GM19328 (cell line): ENCODE measurements at regions not wholly inside any gene's neighbourhood (a gene's known extent, or its start where the extent isn't known, plus 50 kb on each side); places are given as distances from the start of the nearest gene placed in this dataset.
A peak's percentile ranks its signal among the peaks of the same experiment; 100 is the strongest.

ENCODE experiments used
- ATAC-seq: cut with Tn5 transposase; IDR thresholded peaks from one replicate; pipeline ENCODE4 v1.9.1; 2021; ENCODE audit warnings: mild to moderate bottlenecking, moderate library complexity; ENCODE audit not compliant: unreplicated experiment

GRCh38 chr5:81914696-81915095, 57.1 kb upstream of the ATG10 start:
- ATAC-seq: no peak

GRCh38 chr5:81912933-81913332, 58.9 kb upstream of the ATG10 start:
- ATAC-seq: no peak

DNA sequence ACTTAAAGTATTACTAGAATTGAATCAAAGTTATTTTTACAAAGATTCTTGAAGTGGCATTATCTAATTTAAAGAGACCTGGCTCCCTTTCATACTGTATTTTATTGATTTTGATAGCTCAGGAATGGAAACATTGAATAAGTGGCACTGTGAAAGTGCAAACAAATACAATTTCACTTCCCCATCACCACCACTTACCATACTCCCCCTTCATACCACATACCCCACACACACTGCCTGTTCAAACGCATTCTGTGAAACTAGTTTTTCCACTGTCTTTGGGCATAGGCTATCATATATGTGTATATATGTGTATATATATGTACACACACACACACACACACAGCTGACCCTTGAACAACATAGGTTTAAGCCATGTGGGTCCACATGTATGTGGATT, 62.1 kb upstream of the ATG10 start:
- ATAC-seq: peak; percentile 85

DNA sequence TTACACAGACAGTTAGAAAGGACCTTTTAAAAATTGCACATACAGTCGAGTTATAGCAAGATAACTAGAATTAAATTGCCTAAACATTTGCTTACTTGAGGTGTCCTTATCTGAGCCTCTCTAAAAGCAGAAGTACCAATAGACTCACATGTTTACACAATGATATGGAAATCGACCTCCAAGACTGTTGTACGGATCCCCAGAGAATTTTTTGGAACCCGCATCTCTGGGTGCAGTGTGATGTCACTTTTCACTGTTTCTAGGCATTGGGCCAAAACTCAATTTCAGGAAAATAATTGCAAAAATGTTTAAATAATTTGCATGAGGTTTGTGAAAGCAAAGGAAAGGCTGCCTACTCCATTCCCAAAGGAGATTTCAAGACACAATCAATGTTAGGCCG, 63.1 kb upstream of the ATG10 start:
- no peak for ATAC-seq

GRCh38 chr5:81908044-81908443, 63.8 kb upstream of the ATG10 start:
- no peak for ATAC-seq

DNA sequence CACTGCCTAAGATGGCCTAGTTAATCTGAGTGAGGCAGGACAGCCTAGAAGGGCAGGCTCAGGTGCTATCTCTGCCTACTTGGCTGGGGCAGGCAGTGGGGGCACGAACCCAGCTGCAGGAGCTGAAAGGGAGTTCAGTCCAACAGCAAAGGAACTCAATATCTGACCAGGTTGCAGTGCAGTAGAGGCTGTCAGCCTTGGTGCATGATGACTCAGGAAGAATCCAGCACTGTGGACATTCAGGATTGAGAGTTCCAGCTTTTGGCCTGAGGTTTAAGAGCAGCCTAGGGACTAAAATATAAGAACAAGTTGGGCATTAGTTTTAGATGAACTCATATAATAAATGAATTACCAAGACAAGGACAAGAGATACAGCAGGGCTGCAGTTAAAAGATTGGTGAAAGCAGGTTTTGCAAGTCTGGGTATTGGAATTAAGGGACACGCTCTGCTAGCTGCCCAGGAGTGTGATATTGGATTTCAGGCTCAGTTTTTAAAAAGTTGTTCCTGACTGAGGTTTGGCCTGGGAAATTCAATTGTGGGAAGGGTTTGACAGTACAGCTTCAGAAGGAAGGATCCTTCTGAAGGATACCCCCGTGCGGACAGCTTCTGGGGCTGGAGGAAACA, 64.7 kb upstream of the ATG10 start:
- ATAC-seq: no peak

DNA sequence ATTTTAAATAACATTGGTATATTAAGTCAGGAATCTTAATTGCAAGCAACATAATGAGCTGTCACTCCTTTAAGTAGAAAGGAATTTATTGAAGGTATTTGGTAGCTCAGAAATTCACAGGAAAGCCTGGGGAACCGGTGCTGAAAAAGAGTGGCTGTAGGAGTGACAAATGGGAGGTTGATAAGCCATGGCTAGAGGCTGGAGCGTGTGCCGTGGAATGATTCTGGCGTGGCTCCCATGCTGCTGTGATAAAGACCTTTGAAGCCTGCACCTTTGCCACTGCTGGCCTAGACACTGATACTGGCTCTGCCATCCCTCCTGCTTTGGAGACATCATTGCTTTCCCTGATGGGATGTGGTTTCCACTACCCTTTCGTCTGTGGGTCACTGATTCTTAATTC, 65.7 kb upstream of the ATG10 start:
- no peak for ATAC-seq

GRCh38 chr5:81904861-81905260, 67.0 kb upstream of the ATG10 start:
- ATAC-seq: no peak

DNA sequence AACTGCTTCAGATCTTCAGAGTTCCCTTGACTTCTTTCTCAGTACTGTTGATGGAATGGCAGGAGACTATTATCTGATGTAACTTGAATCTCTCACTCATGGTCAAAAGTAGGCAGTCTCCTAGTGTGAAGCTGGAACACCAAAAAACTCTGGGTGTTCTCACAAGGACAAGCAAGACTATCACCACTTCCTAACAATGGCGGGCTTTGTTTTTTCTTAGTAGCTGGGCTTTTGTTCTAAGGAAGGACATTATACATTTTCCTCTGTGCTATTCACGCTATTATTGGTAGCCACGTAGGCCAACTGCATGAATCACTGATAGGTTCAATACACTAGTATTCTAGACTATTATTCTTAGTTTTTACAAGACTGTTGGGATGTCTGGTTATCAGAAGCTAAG, 67.7 kb upstream of the ATG10 start:
- ATAC-seq: no peak

- ATAC-seq: no peak
Observed at GRCh38 chr5:81901586-81901985, 70.2 kb upstream of the ATG10 start.

DNA sequence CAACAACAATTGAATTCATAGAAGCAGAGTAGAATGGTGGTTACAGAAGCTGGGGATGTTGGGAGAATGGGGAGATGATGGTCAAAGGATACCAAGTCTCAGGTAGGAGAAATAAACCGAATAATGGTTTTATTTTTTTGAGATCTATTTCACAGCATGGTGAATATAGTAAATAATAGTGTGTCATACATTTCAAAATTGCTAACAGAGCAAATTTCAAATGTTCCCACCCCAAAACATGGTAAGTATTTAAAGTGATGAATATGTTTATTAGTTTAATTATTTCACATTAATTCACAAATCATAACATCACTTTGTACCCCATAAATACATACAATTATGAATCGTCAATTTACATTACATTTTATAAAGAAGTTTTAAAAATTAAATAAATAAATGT, 72.7 kb upstream of the ATG10 start:
- ATAC-seq: no peak

DNA sequence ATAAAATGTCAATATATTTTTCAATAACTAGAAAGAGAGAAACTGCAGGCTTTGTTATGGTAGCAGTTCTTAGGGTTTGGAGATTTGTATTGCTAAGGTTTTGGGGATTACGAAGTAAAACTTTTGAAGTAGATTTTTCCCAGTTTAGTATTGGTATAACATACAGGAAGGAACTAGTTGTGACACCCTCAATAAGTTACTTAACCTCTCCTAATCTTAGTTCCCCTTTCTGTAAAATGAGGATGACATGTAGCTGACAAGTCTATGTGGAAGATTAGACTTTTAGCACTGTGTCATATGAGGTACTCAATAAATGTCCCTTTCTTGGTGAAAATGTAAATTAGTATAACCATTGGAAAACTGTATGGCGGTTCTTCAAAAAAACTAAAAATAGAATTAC, 73.4 kb upstream of the ATG10 start:
- no peak for ATAC-seq

DNA sequence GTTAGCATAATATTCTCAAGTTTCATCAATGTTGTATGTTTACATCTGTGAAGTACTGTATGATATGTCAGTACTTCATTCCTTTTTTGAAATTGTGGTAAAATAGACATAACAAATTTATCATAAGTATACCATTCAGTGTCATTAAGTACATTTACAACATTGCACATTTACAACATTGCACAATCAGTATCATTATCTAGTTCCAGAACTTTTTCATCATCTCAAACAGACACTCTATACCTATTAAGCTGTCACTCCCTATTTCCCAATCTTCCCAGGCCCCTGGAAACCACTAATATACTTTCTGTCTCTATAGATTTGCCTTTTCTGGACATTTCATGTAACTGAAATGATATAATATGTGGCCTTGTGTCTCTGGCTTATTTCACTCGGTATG, 75.1 kb upstream of the ATG10 start:
- no peak for ATAC-seq

GRCh38 chr5:81895307-81895706, 76.5 kb upstream of the ATG10 start:
- no peak for ATAC-seq

GRCh38 chr5:81893961-81894360, 77.9 kb upstream of the ATG10 start:
- ATAC-seq: no peak

DNA sequence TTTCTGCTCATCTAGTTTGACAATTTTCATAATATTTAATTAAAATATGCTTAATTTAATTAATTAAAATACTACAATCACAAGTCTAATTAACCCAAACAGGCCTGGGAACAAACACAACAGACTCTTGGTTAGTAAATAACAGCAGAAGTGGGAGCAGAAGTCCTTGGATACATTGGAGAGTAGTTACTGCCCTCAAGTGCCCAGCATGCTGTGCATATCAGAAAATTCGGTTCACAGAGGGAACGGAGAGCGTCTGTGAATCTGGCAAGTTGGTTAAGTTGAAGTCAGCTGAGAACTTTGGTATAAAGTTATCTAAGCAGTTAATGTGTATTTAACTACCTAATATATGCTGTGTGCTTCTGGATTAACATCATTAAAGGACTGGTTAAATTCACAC, 87.0 kb upstream of the ATG10 start:
- ATAC-seq: no peak

- no peak for ATAC-seq
Observed at GRCh38 chr5:81883371-81883770, 88.5 kb upstream of the ATG10 start.

DNA sequence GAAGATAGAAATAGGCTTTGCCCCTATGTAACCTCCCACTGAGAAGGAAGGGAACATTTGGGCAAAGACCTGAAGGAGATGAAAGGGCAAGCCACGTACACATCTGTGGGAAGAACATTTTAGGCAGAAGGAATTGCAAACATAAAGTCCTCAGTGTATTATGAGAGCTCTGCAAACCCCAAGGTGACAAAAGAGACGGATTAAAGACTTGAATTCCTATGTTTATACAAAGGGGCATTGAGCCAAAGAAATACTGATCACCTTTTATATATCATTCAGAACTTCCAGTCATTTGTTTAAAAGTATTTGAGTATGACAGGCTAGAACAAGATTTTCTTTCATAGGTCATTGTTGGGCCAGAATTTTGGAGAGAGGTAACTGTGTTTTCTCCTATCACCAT, 90.2 kb upstream of the ATG10 start:
- ATAC-seq: no peak

GRCh38 chr5:81879936-81880335, 91.9 kb upstream of the ATG10 start:
- ATAC-seq: no peak

- no peak for ATAC-seq
Observed at GRCh38 chr5:81878333-81878732, 93.5 kb upstream of the ATG10 start.

GRCh38 chr5:81866994-81867393, 104.8 kb upstream of the ATG10 start:
- ATAC-seq: no peak

DNA sequence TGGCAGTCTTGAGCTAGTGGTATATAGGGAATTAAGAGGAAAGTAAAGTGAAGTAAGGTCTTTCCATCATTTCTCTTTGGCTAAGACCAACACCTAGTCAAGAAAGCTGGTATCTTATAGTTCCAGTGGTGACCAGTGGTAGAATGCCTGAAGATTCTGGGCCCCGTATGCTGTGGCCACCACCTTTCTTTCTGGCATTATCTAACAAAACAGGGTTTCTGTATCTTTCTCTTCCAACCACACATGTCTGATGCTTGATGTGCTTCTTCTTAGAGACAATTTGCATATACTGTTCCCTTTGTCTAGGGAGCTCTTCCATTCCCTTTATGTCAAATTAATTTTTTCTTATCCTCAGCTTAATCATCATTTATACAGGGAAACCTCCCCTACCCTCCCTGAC, 109.9 kb upstream of the SSBP2 start:
- no peak for ATAC-seq

GRCh38 chr5:81859624-81860023, 108.7 kb upstream of the SSBP2 start:
- ATAC-seq: no peak
